ELR (cell line): ENCODE measurements at regions not wholly inside any gene's neighbourhood (a gene's known extent, or its start where the extent isn't known, plus 50 kb on each side); places are given as distances from the start of the nearest gene placed in this dataset.
"Not testable (repeated sequence)": the region's sequence is repeated elsewhere in the genome, so short reads cannot be mapped to it uniquely, and the experiment has no call there.

Experiments used
- DNase-seq: peaks from one replicate; pipeline ENCODE4 v3.0.0-alpha.2; 2015; ENCODE audit warnings: low read depth

GRCh38 chr5:12658871-12659446 is 754.7 kb upstream of the CTNND2 start:
- no peak for DNase-seq

- DNase-seq = not testable (repeated sequence)
Measured at GRCh38 chr5:12657914-12658474, 753.7 kb upstream of the CTNND2 start.

- no peak for DNase-seq
Measured at GRCh38 chr5:12655675-12656074, 751.4 kb upstream of the CTNND2 start.

GRCh38 chr5:12652201-12652600 is 748.0 kb upstream of the CTNND2 start:
- no peak for DNase-seq

- no peak for DNase-seq
Measured at GRCh38 chr5:12648558-12648957, 744.3 kb upstream of the CTNND2 start.

GRCh38 chr5:12647613-12648012 is 743.4 kb upstream of the CTNND2 start:
- no peak for DNase-seq

DNA sequence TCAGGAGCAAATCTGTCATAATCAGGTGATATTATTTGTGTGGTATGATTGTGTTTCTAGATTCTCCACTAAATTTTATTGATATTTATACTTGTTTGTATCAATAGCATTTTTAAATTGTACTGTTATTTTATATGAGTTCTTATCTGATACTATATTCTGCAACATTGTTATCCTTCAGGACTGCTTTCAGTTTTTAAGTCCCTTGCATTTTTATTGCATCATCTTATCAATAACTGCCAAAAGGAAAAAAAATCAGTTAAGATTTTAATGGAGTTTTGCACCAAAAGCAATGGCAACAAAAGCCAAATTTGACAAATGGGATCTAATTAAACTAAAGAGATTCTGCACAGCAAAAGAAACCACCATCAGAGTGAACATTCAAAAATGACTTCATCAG is 741.3 kb upstream of the CTNND2 start:
- DNase-seq = no peak

- DNase-seq = peak; percentile 53
Measured at GRCh38 chr5:12636209-12636608, 732.0 kb upstream of the CTNND2 start.

DNA sequence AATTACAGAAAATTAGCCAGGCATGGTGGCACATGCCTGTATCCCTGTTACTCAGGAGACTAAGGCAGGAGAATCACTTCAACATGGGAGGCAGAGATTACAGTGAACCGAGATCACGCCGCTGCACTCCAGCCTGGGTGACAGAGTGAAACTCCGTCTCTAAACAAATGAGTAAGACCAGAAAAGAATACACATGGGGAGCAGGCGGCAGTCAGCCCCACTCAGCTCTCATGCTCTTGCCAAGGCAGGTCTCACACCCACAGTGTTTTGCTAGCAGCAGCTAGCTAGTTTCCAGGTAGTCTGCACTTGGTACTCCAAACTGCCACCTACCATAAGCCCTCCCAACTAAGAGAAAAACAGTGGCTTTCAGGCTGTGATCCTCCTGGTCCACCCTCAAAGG is 722.3 kb upstream of the CTNND2 start:
- DNase-seq = no peak

- DNase-seq = no peak
Measured at GRCh38 chr5:12625667-12626263, 721.5 kb upstream of the CTNND2 start.

DNA sequence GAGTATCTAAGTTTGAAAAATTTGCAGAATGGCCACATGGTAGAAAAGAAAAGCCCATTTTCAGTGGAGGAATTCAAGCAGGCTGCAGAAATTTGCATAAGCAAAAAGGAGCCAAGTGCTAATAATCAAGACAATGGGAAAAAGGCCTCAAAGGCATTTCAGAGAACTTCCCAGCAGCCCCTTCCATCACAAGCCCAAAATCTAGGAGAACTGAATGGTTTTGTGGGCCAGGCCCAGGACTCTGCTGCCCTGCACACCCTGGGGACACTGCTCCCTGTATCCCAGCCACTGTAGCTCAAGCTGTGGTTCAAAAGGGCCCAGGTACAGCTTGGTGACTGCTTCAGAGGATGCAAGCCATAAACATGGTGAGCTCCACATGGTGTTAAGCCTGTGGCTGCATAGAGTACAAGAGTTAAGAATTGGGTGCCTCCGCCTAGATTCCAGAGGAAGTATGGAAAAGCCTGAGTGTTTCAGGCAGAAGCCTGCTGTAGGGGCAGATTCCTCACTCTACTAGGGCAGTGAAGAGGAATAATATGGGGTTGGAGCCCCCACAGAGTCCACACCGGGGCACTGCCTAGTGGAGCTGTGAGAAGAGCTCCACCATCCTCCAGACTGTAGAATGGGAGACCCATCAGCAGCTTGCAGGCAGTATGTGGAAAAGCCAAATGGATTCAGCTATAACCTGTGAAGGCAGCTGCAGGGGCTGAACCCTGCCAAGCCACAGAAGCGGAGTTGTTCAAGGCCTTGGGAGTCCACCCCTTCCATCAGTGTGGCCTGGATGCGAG is 720.7 kb upstream of the CTNND2 start:
- no peak for DNase-seq

DNA sequence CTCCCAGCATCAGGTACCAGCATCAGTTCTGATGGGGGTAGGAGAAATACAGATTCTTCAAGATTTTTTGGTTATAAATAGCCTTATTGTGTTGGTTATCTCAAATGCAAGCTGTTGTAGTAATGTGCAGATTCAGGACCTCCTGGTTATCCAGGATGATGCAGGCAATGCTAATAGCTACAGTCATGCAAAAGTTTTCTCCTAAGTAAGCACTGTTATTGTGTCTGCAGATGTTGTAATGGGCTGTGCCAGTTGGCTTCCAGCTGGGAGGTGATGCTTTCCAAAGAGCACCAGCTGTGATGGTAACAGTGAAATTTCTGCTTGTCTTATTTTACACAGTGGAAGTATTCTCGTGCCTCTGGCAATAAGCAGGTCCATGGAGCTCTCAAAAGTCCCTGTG is 719.2 kb upstream of the CTNND2 start:
- DNase-seq = no peak

- DNase-seq = no peak
Measured at GRCh38 chr5:12616093-12616492, 711.8 kb upstream of the CTNND2 start.

DNA sequence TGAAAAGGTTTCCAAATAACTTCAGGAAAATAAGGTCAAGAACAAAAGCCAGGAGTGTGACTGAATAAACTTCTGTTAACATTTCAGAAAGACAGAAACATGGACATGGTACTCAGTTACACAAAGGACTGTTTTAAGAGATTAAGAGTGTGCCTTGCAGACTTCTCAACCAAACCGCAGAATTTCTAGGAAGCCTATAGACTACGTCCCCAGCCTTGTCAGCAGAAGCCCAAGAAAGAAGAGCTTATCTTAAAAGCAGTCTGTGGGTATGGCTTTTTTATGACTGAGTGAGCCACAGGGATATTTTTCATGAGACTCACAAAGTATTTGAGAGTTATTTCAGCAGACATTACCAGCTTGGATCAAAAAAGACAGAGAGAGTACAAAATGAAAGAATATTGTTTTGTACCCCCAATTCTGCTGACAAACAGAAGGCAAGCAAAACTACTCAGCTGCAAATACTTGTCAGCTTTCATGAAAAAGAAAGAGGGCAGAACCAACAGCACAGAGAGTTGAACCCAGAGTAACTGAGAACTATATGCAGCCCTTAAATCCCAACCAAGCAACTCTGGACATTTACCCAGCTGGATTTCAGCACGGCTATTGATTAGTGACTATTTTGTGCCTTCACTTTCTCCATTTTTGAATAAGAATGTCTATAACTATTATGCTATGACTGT is 711.0 kb upstream of the CTNND2 start:
- peak; percentile 71 for DNase-seq

DNA sequence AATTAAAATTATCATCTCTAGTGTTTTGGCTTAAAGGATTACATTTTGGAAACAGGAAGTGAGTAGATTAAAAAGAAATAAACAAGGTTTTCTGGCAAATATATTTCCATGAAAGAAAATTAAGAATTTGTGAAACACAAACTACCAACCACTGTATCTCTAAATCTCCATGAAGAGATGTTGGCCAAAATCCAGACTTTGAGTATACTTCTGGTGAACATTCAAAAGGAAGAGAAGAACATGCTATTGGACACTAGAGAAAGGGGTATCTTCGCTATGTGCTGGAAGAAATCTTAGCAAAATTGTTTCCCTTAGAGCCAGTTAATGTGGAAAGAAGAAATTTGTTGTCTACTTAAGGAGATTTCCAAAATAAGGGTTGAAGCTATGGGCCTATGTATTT is 710.4 kb upstream of the CTNND2 start:
- no peak for DNase-seq

DNA sequence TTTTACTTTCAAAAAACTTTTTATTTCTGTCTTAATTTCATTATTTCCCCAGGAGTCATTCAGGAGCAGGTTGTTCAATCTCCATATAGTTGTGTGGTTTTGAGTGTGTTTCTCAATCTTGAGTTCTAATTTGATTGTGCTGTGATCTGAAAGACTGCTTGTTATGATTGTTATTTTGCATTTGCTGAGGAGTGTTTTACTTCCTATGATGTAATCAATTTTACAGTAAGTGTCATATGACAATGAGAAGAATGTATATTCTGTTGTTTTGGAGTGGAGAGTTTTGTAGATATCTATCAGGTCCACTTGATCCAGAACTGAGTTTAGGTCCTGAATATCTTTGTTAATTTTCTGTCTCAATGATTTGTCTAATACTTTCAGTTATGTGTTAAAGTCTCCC is 706.9 kb upstream of the CTNND2 start:
- no peak for DNase-seq

DNA sequence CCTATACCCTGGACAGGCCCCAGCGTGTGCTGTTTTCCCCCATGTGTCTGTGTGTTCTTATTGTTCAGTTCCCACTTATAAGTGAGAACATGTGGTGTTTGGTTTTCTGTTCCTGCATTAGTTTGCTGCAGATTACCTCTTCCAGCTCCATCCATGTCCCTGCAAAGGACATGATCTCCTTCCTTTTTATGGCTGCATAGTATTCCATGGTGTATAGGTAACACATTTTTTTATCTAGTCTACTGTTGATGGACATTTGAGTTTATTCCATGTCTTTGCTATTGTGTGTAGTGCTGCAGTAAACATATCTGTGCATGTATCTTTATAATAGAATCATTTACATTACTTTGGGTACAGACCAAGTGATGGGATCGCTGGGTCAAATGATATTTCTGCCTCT is 703.6 kb upstream of the CTNND2 start:
- DNase-seq = not testable (repeated sequence)

DNA sequence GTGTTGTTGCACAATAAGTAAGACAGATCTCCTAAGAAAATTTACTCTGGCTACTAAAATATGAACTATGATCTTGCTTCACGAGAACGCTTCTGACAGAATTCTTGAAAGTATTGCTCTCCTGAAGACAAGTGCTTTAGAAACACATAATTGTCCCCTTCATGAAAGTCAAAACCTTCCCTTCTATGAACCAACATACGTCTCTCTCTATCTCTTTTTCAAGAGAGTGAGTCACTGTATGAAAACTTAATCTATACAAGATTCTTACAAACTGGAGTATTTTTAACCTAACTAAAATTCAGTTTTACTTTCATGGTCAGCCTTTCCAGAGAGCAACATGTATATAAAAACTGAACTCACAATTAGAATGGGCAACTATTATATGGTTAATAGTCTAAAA is 688.0 kb upstream of the CTNND2 start:
- DNase-seq = no peak

GRCh38 chr5:12586406-12586805 is 682.2 kb upstream of the CTNND2 start:
- no peak for DNase-seq

GRCh38 chr5:12578803-12579202 is 674.6 kb upstream of the CTNND2 start:
- not testable (repeated sequence) for DNase-seq

DNA sequence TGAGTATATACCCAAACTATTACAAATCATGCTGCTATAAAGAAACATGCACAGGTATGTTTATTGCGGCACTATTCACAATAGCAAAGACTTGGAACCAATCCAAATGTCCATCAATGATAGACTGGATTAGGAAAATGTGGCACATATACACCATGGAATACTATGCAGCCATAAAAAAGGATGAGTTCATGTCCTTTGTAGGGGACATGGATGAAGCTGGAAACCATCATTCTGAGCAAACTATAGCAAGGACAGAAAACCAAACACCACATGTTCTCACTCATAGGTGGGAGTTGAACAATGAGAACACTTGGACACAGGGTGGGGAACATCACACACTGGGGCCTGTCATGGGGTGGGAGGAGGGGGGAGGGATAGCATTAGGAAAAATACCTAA is 672.7 kb upstream of the CTNND2 start:
- not testable (repeated sequence) for DNase-seq

DNA sequence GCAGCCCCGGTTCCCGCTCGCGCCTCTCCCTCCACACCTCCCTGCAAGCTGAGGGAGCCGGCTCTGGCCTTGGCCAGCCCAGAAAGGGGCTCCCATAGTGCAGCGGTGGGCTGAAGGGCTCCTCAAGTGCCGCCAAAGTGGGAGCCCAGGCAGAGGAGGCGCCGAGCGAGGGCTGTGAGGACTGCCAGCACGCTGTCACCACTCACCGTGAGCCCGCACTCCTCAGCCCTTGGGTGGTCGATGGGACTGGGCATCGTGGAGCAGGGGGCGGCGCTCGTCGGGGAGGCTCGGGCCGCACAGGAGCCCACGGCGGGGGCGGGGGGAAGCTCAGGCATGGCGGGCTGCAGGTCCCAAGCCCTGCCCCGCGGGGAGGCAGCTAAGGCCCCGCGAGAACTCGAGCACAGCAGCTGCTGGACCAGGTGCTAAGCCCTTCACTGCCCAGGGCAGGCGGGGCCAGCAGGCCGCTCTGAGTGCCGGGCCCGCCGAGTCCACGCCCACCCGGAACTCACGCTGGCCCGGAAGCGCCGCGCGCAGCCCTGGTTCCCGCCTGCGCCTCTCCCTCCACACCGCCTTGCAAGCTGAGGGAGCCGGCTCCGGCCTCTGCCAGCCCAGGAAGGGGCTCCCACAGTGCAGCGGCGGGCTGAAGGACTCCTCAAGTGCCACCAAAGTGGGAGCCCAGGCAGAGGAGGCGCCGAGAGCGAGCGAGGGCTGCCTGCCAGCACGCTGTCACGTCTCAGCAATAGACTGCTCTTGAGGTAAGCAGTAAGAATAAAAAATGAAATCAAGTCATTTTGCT is 670.2 kb upstream of the CTNND2 start:
- DNase-seq = not testable (repeated sequence)
